ENCODE measurements at regions not wholly inside any gene's neighbourhood (a gene's known extent, or its start where the extent isn't known, plus 50 kb on each side); places are given as distances from the start of the nearest gene placed in this dataset.

DNA sequence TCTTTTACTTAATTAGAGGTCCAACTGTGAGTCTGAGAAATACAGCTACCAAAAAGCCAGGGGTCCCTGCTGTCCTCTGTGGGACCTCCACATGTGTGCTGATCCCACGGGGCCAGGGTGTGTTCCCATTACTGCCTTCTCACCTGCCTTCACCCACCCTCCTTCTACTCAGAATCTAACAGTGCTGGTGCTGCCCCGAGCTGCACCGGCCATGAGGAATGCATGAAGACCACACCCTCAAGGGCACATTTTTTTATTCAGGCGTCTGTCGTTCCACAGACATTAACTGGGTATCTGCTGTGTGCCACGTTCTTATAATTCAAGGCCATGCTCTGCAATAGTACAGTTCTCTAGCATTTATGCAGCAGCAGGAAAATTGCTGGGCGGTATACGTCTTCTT, 188.5 kb upstream of the PFKP start:
- no peak overlapping the region for H3K9ac ChIP-seq
- TF ChIP-seq Cebpa-rat (IDR thresholded peaks at IDR 0.05), result no peak
- H3K4me2 ChIP-seq, result no peak overlapping the region
- H3K4me1 ChIP-seq, result peaks cover 5 to 31% (median 24%) of the 10 kb centered on the region in 10 experiments
- H3K4me3 ChIP-seq, result no peak overlapping the region
- H4K20me1 ChIP-seq, result no peaks in the 10 kb centered on the region
- H3K36me3 ChIP-seq, result no peaks in the 10 kb centered on the region
- peaks cover 0 to 14% (median 0%) of the 10 kb centered on the region in 11 experiments; a peak in 3 of 22 replicates for H3K9me3 ChIP-seq (replicated peaks in 1 of 11)
- H3K27me3 ChIP-seq, result no peaks in the 10 kb centered on the region
- no peak overlapping the region for H3K27ac ChIP-seq

DNA sequence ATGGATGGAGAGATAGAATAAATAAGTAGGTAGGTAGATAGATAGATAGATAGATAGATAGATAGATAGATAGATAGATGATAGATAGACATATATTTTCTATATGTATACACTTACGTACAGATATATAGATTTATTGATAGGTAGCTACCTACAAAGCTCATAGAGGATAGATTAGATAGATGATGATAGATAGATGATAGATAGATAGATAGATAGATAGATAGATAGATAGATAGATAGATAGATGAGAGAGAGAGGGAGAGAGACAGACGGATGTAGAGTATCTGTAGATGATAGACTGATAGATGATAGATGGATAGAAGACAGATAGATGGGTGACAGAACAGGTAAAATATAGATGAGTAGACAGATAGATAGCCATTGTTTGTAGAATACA, 191.3 kb upstream of the PFKP start:
- no peak for TF ChIP-seq Cebpa-rat (IDR thresholded peaks at IDR 0.05)
- no peaks in the 10 kb centered on the region for H3K27me3 ChIP-seq
- no peak overlapping the region for H3K4me3 ChIP-seq
- H3K36me3 ChIP-seq, result no peaks in the 10 kb centered on the region
- no peak overlapping the region for H3K4me2 ChIP-seq
- peaks cover 0 to 11% (median 0%) of the 10 kb centered on the region in 11 experiments; a peak in 3 of 22 replicates for H3K9me3 ChIP-seq (replicated peaks in 1 of 11)
- H4K20me1 ChIP-seq, result no peaks in the 10 kb centered on the region
- no peak overlapping the region for H3K9ac ChIP-seq
- peaks cover 0 to 3% (median 0%) of the 10 kb centered on the region in 10 experiments; a peak in 3 of 20 replicates for H3K4me1 ChIP-seq
- H3K27ac ChIP-seq, result no peak overlapping the region

DNA sequence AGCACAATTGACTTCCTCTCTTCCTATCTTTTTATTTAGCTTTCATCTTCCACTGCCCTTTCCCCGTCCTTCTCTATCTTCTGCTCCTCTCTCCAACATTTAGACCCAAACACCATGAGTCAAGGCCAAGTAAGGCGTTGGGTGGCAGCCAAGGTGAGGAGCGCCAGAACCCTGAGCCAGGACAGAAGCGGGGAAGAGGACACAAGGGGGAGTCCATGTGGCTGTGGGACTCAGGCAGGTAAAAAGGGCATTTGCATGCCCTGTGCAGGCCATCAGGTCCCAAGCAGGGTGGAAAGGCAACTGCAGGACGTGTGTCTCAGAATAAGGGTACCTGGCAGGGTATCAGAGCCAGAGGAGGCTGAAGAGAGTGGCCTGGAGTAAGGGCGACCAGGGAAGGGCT, 192.4 kb upstream of the PFKP start:
- no peak overlapping the region for H3K27ac ChIP-seq
- H4K20me1 ChIP-seq, result no peaks in the 10 kb centered on the region
- H3K9me3 ChIP-seq (replicated peaks in 1 of 11), result 0 out of 22 replicates have a peak, but pooled peaks cover 0 to under 1% (median 0%) of the 10 kb centered on the region in 11 experiments
- H3K27me3 ChIP-seq, result no peaks in the 10 kb centered on the region
- no peak for TF ChIP-seq Cebpa-rat (IDR thresholded peaks at IDR 0.05)
- H3K4me1 ChIP-seq, result no peaks in the 10 kb centered on the region
- no peak overlapping the region for H3K4me3 ChIP-seq
- H3K4me2 ChIP-seq, result no peak overlapping the region
- H3K36me3 ChIP-seq, result no peaks in the 10 kb centered on the region
- no peak overlapping the region for H3K9ac ChIP-seq

DNA sequence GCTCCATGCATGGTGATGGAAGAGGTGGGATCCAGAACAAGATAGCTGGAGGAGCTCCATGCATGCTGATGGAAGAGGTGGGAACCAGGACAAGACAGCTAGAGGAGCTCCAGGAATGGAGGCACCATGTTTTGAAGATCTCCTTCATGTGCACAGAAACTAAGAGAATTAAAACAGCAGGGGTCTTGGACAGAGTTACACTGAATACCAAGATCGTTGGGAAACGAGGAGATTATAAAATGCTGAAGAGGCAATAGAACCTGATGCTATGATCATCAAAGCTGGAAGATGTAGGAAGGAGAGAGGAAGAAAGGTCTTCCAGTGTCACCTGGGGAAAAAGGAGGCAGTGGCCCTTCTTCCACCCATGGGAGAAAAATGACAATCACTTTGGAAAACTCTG, 193.6 kb upstream of the PFKP start:
- Histone ChIP-seq H3K4me3 (no peak overlapping the region), H3K4me1 (no peaks in the 10 kb centered on the region), H3K9me3 (replicated peaks in 1 of 11) (no peaks in the 10 kb centered on the region), H3K36me3 (no peaks in the 10 kb centered on the region), H4K20me1 (no peaks in the 10 kb centered on the region), H3K4me2 (no peak overlapping the region), H3K27ac (no peak overlapping the region), H3K9ac (no peak overlapping the region), H3K27me3 (no peaks in the 10 kb centered on the region)
- no peak for TF ChIP-seq Cebpa-rat (IDR thresholded peaks at IDR 0.05)

DNA sequence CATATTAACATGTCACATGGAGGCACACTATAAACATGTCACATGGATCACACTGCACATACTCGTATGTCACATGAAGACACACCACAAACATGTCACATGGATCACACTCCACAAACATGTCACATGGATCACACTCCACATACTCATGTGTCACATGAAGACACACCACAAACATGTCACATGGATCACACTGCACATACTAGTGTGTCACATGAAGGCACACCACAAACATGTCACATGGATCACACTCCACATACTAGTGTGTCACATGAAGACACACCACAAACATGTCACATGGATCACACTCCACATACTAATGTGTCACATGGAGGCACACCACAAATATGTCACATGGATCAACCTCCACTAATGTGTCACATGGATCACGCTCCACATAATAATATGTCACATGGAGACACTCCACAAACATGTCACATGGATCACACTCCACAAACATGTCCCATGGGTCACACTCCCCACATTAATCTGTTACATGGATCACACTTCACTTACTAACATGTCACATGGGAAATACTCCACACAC, 195.6 kb upstream of the PFKP start:
- Histone ChIP-seq H3K9ac (no peak overlapping the region), H3K36me3 (no peaks in the 10 kb centered on the region), H3K4me1 (no peaks in the 10 kb centered on the region), H3K9me3 (replicated peaks in 1 of 11) (0 out of 22 replicates have a peak, but pooled peaks cover 0 to 3% (median 0%) of the 10 kb centered on the region in 11 experiments), H3K27me3 (no peaks in the 10 kb centered on the region), H3K27ac (no peak overlapping the region), H3K4me2 (no peak overlapping the region), H3K4me3 (no peak overlapping the region), H4K20me1 (no peaks in the 10 kb centered on the region)
- no peak for TF ChIP-seq Cebpa-rat (IDR thresholded peaks at IDR 0.05)

DNA sequence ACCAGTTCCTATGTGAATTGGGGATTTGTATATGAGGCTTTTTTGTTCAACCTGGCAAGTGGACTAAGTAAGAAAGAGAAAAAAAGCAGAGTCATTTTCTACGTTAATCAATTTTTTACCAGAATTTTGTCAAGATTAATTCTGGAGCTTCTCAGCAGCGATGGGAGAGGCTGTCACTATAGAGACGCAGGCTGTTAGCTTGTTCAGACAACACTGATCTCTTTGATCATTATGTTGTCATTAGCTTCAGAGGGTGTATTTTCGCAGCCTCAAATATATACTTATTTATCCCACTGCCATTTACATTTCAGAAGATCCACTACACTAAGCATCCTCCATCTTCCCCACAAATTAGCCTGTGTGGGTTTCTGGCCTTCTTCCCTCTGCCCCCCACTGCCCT, 196.7 kb upstream of the PFKP start:
- H3K4me2 ChIP-seq, result no peak overlapping the region
- H3K9ac ChIP-seq, result no peak overlapping the region
- no peaks in the 10 kb centered on the region for H3K4me1 ChIP-seq

DNA sequence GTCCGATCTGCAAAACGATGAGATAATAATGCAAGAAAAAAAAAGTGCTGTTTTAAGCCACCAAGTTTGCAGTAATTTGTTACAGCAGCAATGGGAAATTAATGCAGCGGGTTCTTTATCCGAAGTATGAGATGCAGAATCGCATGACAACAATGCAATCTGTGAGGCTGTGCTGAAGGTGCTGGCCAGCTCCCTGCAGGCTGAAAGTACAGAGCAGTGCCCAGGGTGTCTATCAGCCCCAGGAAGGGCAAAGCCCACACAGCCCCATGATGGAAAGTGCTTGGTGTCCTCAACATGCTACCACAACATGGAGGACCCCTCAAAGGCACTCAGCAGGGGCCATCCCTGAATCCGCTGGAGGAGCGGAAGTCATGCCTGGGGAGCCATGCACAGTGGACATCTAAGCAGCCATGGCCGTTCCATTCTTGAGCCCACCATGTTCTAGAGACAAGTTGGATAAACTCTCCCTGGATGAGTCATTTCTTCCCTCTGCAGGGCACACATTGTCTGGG, 199.5 kb upstream of the PFKP start:
- no peak overlapping the region for H3K4me2 ChIP-seq
- H3K9ac ChIP-seq, result no peak overlapping the region
- H3K36me3 ChIP-seq, result no peaks in the 10 kb centered on the region
- H3K4me3 ChIP-seq, result no peak overlapping the region
- H3K9me3 ChIP-seq (replicated peaks in 1 of 11), result 0 out of 22 replicates have a peak, but pooled peaks cover 0 to 9% (median 0%) of the 10 kb centered on the region in 11 experiments
- peaks cover 0 to 5% (median 0%) of the 10 kb centered on the region in 10 experiments; a peak in 4 of 20 replicates for H3K4me1 ChIP-seq
- H3K27ac ChIP-seq, result no peak overlapping the region
- H3K27me3 ChIP-seq, result no peaks in the 10 kb centered on the region
- no peaks in the 10 kb centered on the region for H4K20me1 ChIP-seq
- no peak for TF ChIP-seq Cebpa-rat (IDR thresholded peaks at IDR 0.05)

More for the DNA sequence above, 196.7 kb upstream of the PFKP start:
- H3K27ac ChIP-seq, result no peak overlapping the region
- H3K36me3 ChIP-seq, result no peaks in the 10 kb centered on the region
- no peak overlapping the region for H3K4me3 ChIP-seq
- no peaks in the 10 kb centered on the region for H3K27me3 ChIP-seq
- no peak for TF ChIP-seq Cebpa-rat (IDR thresholded peaks at IDR 0.05)
- H4K20me1 ChIP-seq, result no peaks in the 10 kb centered on the region
- 0 out of 22 replicates have a peak, but pooled peaks cover 0 to 6% (median 0%) of the 10 kb centered on the region in 11 experiments for H3K9me3 ChIP-seq (replicated peaks in 1 of 11)

DNA sequence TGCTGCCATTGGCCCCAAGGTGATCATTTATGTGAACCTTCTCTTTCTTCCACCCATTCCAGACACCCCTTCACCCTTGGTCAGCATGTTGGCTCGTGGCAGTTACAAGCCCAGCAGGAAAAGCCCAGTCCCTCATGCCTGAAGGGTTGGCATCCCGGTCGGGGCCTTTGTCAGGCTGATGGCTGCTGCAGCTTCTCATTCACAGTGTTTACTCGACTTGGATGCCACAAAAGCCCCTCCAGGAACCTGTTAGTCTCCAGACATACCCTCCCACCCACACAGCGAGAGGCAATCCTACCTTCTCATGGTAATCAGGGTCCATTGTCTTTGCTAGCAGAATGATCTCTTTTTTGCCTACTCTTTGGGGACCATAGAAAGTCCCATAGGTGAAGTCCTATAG, 200.8 kb upstream of the PFKP start:
- no peaks in the 10 kb centered on the region for H3K27me3 ChIP-seq
- H3K27ac ChIP-seq, result no peak overlapping the region
- no peak overlapping the region for H3K9ac ChIP-seq
- H3K4me3 ChIP-seq, result no peak overlapping the region
- H3K4me1 ChIP-seq, result peaks cover 0 to 5% (median 0%) of the 10 kb centered on the region in 10 experiments; a peak in 4 of 20 replicates
- no peak for TF ChIP-seq Cebpa-rat (IDR thresholded peaks at IDR 0.05)
- 0 out of 22 replicates have a peak, but pooled peaks cover 0 to 9% (median 0%) of the 10 kb centered on the region in 11 experiments for H3K9me3 ChIP-seq (replicated peaks in 1 of 11)
- no peak overlapping the region for H3K4me2 ChIP-seq
- H4K20me1 ChIP-seq, result no peaks in the 10 kb centered on the region
- no peaks in the 10 kb centered on the region for H3K36me3 ChIP-seq

DNA sequence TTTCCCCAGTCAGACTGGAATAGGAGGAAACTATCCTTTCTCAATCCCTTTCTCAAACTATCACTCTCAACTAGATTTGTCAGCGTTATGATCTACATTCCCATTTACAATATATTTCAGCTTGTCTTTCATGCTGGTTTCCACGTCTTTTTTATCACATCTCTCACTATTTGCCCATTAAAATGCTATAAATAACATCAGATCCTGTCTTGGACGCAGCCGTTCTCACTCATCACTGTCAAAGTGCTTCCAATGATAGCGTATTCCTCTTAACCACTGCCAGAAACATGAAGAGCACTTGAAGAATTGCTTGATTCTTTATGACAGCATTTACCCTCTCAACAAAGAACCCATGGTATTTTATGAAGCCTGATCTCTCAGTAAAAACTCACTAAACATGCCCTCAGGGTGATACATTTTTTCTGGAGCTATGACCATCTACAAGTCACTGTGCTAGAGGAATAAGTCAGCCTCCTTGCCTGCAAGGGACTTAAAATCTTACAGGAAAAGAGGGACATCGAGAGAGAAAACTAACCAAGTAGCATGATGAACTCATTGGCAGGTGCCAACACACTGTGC, 205.6 kb upstream of the PFKP start:
- Histone ChIP-seq H3K4me3 (no peak overlapping the region), H3K4me2 (no peak overlapping the region), H3K4me1 (peaks cover 0 to 5% (median 0%) of the 10 kb centered on the region in 10 experiments; a peak in 4 of 20 replicates), H3K36me3 (no peaks in the 10 kb centered on the region), H3K9me3 (replicated peaks in 1 of 11) (peaks cover 10 to 29% (median 21%) of the 10 kb centered on the region in 11 experiments; a peak in 17 of 22 replicates), H3K27ac (no peak overlapping the region), H3K9ac (no peak overlapping the region), H3K27me3 (no peaks in the 10 kb centered on the region), H4K20me1 (no peaks in the 10 kb centered on the region)
- TF ChIP-seq Cebpa-rat (IDR thresholded peaks at IDR 0.05), result no peak

Measured in BLaER1 treated with 17β-estradiol and CSF1 and Interleukin-3, amounts not matched to agents 10 nM and 100 nM (cell line).